Endodermal cell (in vitro differentiated cells): ENCODE measurements at regions not wholly inside any gene's neighbourhood (a gene's known extent, or its start where the extent isn't known, plus 50 kb on each side); places are given as distances from the start of the nearest gene placed in this dataset.

ENCODE experiments used
- DNase-seq: peaks from one replicate; pipeline ENCODE4 v3.0.0-alpha.2; 2017
- H3K27ac ChIP-seq: 2 replicates; pipeline ENCODE4 v1.5.1; 2013; ENCODE audit warnings: mild to moderate bottlenecking, low read depth, low read length, moderate library complexity
- H3K27me3 ChIP-seq: 2 replicates; pipeline ENCODE4 v1.6.1; 2013; ENCODE audit warnings: mild to moderate bottlenecking, low read length, moderate library complexity; ENCODE audit not compliant: insufficient read depth, control insufficient read depth, poor library complexity, severe bottlenecking
- H3K36me3 ChIP-seq: 2 replicates; pipeline ENCODE4 v1.7.0; 2013; ENCODE audit warnings: mild to moderate bottlenecking, low read length, moderate library complexity; ENCODE audit not compliant: control insufficient read depth, insufficient read depth
- H3K4me1 ChIP-seq: one replicate; pipeline ENCODE4 v1.7.0; 2013; ENCODE audit warnings: low read length; ENCODE audit not compliant: control insufficient read depth, insufficient read depth
- H3K4me3 ChIP-seq: 2 replicates; pipeline ENCODE4 v1.5.1; 2013; ENCODE audit warnings: mild to moderate bottlenecking, low read length, moderate library complexity
- H3K9ac ChIP-seq: 2 replicates; pipeline ENCODE4 v1.6.1; 2013; ENCODE audit warnings: mild to moderate bottlenecking, low read length, moderate library complexity; ENCODE audit not compliant: poor library complexity, severe bottlenecking; ENCODE audit errors: extremely low read depth
- H3K9me3 ChIP-seq: 2 replicates; pipeline ENCODE4 v1.6.1; 2013; ENCODE audit warnings: mild to moderate bottlenecking, low read length, moderate library complexity; ENCODE audit not compliant: control insufficient read depth
- H3K27ac Mint-ChIP-seq: 2 replicates; pipeline ENCODE4 v1.8.0; 2020; ENCODE audit warnings: mixed read lengths
- H3K27me3 Mint-ChIP-seq: 2 replicates; pipeline ENCODE4 v1.8.0; 2021; ENCODE audit warnings: mild to moderate bottlenecking, mixed read lengths; ENCODE audit not compliant: insufficient read depth
- H3K36me3 Mint-ChIP-seq: 2 replicates; pipeline ENCODE4 v1.8.0; 2020; ENCODE audit warnings: low read depth, mixed read lengths
- H3K4me1 Mint-ChIP-seq: 2 replicates; pipeline ENCODE4 v1.8.0; 2020; ENCODE audit warnings: mixed read lengths
- H3K4me3 Mint-ChIP-seq: 2 replicates; pipeline ENCODE4 v1.8.0; 2020; ENCODE audit warnings: mild to moderate bottlenecking, moderate library complexity, mixed read lengths
- H3K9me3 Mint-ChIP-seq: 2 replicates; pipeline ENCODE4 v1.8.0; 2020; ENCODE audit warnings: mild to moderate bottlenecking, mixed read lengths
- WGBS, 2 experiments: methylation state at CpG; one replicate each; pipeline versions ENCODE4 v1.1.5 to v1.1.7; 2013; ENCODE audit warnings: missing lambda C conversion rate in 2 of 2, mixed read lengths in 1 of 2; ENCODE audit not compliant: insufficient coverage in 1 of 2, insufficient read length in 1 of 2; 5-methylcytosine and 5-hydroxymethylcytosine counted together
- TF ChIP-seq, protein P1 (sequence below): fragments of 200-600 bp; sonication (generic); conservative IDR thresholded peaks from 2 replicates; pipeline ENCODE4 v1.5.0; 2021; ENCODE audit warnings: antibody characterized with exemption, mild to moderate bottlenecking

- Mint-ChIP-seq H3K27me3 (peaks cover 2% of the 10 kb centered on the region), H3K4me3 (no peak overlapping the region), H3K4me1 (no peaks in the 10 kb centered on the region), H3K36me3 (no peaks in the 10 kb centered on the region), H3K9me3 (peaks cover 2% of the 10 kb centered on the region), H3K27ac (no peak overlapping the region)
- H3K9ac ChIP-seq = no peak overlapping the region
- no peak overlapping the region for H3K27ac ChIP-seq
- H3K36me3 ChIP-seq = no peaks in the 10 kb centered on the region
- TF ChIP-seq, protein P1, sequence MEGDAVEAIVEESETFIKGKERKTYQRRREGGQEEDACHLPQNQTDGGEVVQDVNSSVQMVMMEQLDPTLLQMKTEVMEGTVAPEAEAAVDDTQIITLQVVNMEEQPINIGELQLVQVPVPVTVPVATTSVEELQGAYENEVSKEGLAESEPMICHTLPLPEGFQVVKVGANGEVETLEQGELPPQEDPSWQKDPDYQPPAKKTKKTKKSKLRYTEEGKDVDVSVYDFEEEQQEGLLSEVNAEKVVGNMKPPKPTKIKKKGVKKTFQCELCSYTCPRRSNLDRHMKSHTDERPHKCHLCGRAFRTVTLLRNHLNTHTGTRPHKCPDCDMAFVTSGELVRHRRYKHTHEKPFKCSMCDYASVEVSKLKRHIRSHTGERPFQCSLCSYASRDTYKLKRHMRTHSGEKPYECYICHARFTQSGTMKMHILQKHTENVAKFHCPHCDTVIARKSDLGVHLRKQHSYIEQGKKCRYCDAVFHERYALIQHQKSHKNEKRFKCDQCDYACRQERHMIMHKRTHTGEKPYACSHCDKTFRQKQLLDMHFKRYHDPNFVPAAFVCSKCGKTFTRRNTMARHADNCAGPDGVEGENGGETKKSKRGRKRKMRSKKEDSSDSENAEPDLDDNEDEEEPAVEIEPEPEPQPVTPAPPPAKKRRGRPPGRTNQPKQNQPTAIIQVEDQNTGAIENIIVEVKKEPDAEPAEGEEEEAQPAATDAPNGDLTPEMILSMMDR = no peak
- DNase-seq = no peak
- no peak overlapping the region for H3K4me3 ChIP-seq
- no peaks in the 10 kb centered on the region for H3K9me3 ChIP-seq
- no peaks in the 10 kb centered on the region for H3K4me1 ChIP-seq
- H3K27me3 ChIP-seq = no peaks in the 10 kb centered on the region
- 90 to 100% methylated on average over 1 to 3 of the region's 3 CpGs for WGBS, 2 experiments
These were observed 117.3 kb upstream of the LGSN start for GRCh38 chr6:63437058-63437457.

DNA sequence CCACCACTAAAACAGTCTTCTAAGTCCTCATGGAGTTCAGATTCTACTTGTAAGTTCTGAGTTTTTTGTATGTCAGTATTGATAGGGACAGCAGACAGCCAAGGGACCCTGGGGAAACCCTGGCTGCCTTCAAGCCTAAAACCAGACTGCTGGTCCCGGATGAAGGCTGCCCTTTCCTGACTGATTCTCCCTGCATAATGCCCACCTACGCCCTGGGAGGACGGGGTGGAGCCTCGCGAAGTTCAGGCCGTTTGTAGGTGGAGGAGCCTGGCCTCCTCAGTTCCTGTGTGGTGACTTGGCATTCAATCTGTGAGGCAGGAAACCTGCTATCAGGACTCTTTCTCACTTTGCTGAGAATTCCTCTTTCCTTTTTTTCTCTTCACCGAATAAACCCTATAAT, 120.3 kb upstream of the LGSN start:
- Histone ChIP-seq H3K9me3 (no peaks in the 10 kb centered on the region), H3K4me1 (no peaks in the 10 kb centered on the region), H3K27me3 (no peaks in the 10 kb centered on the region), H3K9ac (no peak overlapping the region), H3K4me3 (no peak overlapping the region), H3K27ac (no peak overlapping the region), H3K36me3 (no peaks in the 10 kb centered on the region)
- TF ChIP-seq, protein P1 = no peak
- no peaks in the 10 kb centered on the region for H3K4me1 Mint-ChIP-seq
- peak; percentile 58 for DNase-seq
- H3K9me3 Mint-ChIP-seq = peaks cover 14% of the 10 kb centered on the region
- H3K27me3 Mint-ChIP-seq = peaks cover 2% of the 10 kb centered on the region
- no peak overlapping the region for H3K4me3 Mint-ChIP-seq
- WGBS, 2 experiments = 72 to 75% methylated on average over 6 to 7 of the region's 7 CpGs
- H3K27ac Mint-ChIP-seq = no peak overlapping the region
- H3K36me3 Mint-ChIP-seq = no peaks in the 10 kb centered on the region

DNA sequence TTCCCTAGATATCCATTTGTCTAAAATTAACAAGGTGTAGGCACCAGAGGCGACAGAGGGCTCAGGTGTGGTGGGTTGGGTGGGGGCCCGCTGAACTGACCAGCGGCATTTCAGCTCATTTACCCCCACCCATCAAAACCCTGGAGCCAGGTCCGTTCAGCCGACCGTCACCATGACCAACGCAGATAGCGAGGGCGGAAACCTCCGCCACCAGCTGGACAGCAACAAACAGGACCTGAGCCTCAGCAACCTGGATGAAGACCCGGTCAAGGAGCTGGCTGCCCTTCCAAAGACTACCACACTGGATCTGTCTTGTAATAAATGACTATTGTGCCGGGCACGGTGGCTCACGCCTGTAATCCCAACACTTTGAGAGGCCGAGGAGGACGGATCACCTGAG, 120.8 kb upstream of the LGSN start:
- Mint-ChIP-seq H3K4me3 (no peak overlapping the region), H3K36me3 (no peaks in the 10 kb centered on the region), H3K27me3 (peaks cover 2% of the 10 kb centered on the region), H3K9me3 (peaks cover 14% of the 10 kb centered on the region), H3K27ac (no peak overlapping the region), H3K4me1 (no peaks in the 10 kb centered on the region)
- Histone ChIP-seq H3K27me3 (no peaks in the 10 kb centered on the region), H3K9ac (no peak overlapping the region), H3K4me3 (no peak overlapping the region), H3K27ac (no peak overlapping the region), H3K4me1 (no peaks in the 10 kb centered on the region), H3K9me3 (no peaks in the 10 kb centered on the region), H3K36me3 (no peaks in the 10 kb centered on the region)
- WGBS, 2 experiments = 88 to 89% methylated on average over 12 to 16 of the region's 16 CpGs
- TF ChIP-seq, protein P1 = no peak
- no peak for DNase-seq
